B cell (primary cell): ENCODE measurements at regions not wholly inside any gene's neighbourhood (a gene's known extent, or its start where the extent isn't known, plus 50 kb on each side); places are given as distances from the start of the nearest gene placed in this dataset.

Experiments
- ATAC-seq: fragments of 200-7000 bp; cut with Tn5 transposase; one replicate; pipeline ENCODE4 v1.10.0; 2021; ENCODE audit warnings: low read depth, mild to moderate bottlenecking, moderate number of reproducible peaks, moderate library complexity
- CTCF ChIA-PET: fragments of 350-600 bp; sonication (Branson Sonifier 250); formaldehyde crosslinking; loops from one replicate; lab custom pipeline; 2021; ENCODE audit warnings: antibody characterized with exemption, inconsistent platforms; lab: Charles Lee
- POLR2A ChIA-PET: fragments of 350-600 bp; sonication (Branson Sonifier 250); formaldehyde crosslinking; loops from one replicate; lab custom pipeline; 2021; ENCODE audit warnings: antibody characterized with exemption; lab: Charles Lee
- DNase-seq: peaks from one replicate; pipeline ENCODE4 v3.0.0; 2013
- H2AFZ ChIP-seq: 2 replicates; pipeline ENCODE4 v1.6.1; 2012; ENCODE audit warnings: mild to moderate bottlenecking, low read depth, low read length; ENCODE audit not compliant: insufficient read depth, poor library complexity, severe bottlenecking
- H3K27ac ChIP-seq, 2 donors: 1 replicate in 1 of 2; 2 replicates in 1 of 2; pipeline ENCODE4 v1.5.1; 2012 to 2013; ENCODE audit warnings: low read length in 2 of 2, mild to moderate bottlenecking in 2 of 2, moderate library complexity in 1 of 2
- H3K27me3 ChIP-seq, 4 experiments: fragments of 200-600 bp in 1 of 4; sonication (generic) in 1 of 4; replicated peaks in 1 of 4; 1 replicate in 2 of 4; 2 replicates in 2 of 4; pipeline versions ENCODE4 v1.6.1 to v1.7.0; 2013 to 2016; ENCODE audit warnings: low read length in 3 of 4, mild to moderate bottlenecking in 2 of 4, mixed read lengths in 1 of 4, moderate library complexity in 1 of 4; ENCODE audit not compliant: insufficient read depth in 4 of 4, control insufficient read depth in 3 of 4; ENCODE audit errors: control extremely low read depth in 1 of 4
- H3K36me3 ChIP-seq, 2 experiments: replicated peaks in 1 of 2; 1 replicate in 1 of 2; 2 replicates in 1 of 2; pipeline versions ENCODE4 v1.6.1 to v1.7.1; 2013; ENCODE audit warnings: low read length in 1 of 2; ENCODE audit not compliant: insufficient read depth in 2 of 2, control insufficient read depth in 1 of 2; ENCODE audit errors: control extremely low read depth in 1 of 2, extremely low read depth in 1 of 2
- H3K4me1 ChIP-seq, 2 donors: fragments of 200-600 bp in 1 of 2; sonication (generic) in 1 of 2; 1 replicate in 1 of 2; 2 replicates in 1 of 2; pipeline versions ENCODE4 v1.5.1 to v1.6.1; 2013 to 2017; ENCODE audit warnings: low read length in 2 of 2; ENCODE audit not compliant: control insufficient read depth in 2 of 2, insufficient read depth in 2 of 2
- H3K4me2 ChIP-seq: replicated peaks from 2 replicates; pipeline ENCODE3; 2012; ENCODE audit warnings: mild to moderate bottlenecking, low read depth, low read length; ENCODE audit not compliant: poor library complexity, severe bottlenecking
- H3K4me3 ChIP-seq, 5 experiments: fragments of 200-600 bp in 1 of 5; sonication (generic) in 1 of 5; 1 replicate in 3 of 5; 2 replicates in 2 of 5; pipeline versions ENCODE4 v1.5.1 to v1.7.0; 2011 to 2016; ENCODE audit warnings: low read length in 4 of 5, mild to moderate bottlenecking in 4 of 5, low read depth in 2 of 5, control low read depth in 1 of 5, moderate library complexity in 1 of 5; ENCODE audit not compliant: insufficient read depth in 1 of 5; ENCODE audit errors: control extremely low read depth in 1 of 5, extremely low read depth in 1 of 5
- H3K79me2 ChIP-seq: fragments of 200-600 bp; sonication (generic); one replicate; pipeline ENCODE4 v1.6.0; 2016; ENCODE audit warnings: low read length; ENCODE audit not compliant: control insufficient read depth, insufficient read depth
- H3K9ac ChIP-seq: fragments of 200-600 bp; sonication (generic); 2 replicates; pipeline ENCODE4 v1.6.1; 2017; ENCODE audit warnings: mild to moderate bottlenecking, low read length, moderate library complexity
- H3K9me3 ChIP-seq, 3 donors: one replicate each; pipeline versions ENCODE4 v1.6.1 to v1.7.1; 2013; ENCODE audit warnings: low read length in 2 of 3; ENCODE audit not compliant: control insufficient read depth in 2 of 3, insufficient read depth in 1 of 3; ENCODE audit errors: control extremely low read depth in 1 of 3
- H4K20me1 ChIP-seq: 2 replicates; pipeline ENCODE4 v1.6.0; 2012; ENCODE audit warnings: mild to moderate bottlenecking, low read length; ENCODE audit not compliant: insufficient read depth, control insufficient read depth, poor library complexity, severe bottlenecking
- H3K27ac Mint-ChIP-seq: one replicate; pipeline ENCODE4 v1.8.0; 2021; ENCODE audit warnings: mixed read lengths
- H3K27me3 Mint-ChIP-seq: one replicate; pipeline ENCODE4 v1.8.0; 2021; ENCODE audit warnings: mixed read lengths
- H3K4me1 Mint-ChIP-seq: one replicate; pipeline ENCODE4 v1.8.0; 2021; ENCODE audit warnings: mixed read lengths
- H3K4me3 Mint-ChIP-seq: one replicate; pipeline ENCODE4 v1.8.0; 2021; ENCODE audit warnings: mixed read lengths
- H3K9me3 Mint-ChIP-seq: one replicate; pipeline ENCODE4 v1.8.0; 2022; ENCODE audit warnings: mixed read lengths; ENCODE audit not compliant: insufficient read depth
- CTCF ChIP-seq: fragments of 200-600 bp; IDR thresholded peaks from one replicate; pipeline ENCODE4 v1.8.0; 2022; ENCODE audit warnings: antibody characterized with exemption, mild to moderate bottlenecking
- EZH2 ChIP-seq: IDR thresholded peaks from 2 replicates; pipeline ENCODE4 v1.6.1; 2012; ENCODE audit warnings: borderline replicate concordance, low read depth, mild to moderate bottlenecking, moderate library complexity, low read length; ENCODE audit not compliant: insufficient read depth, poor library complexity, severe bottlenecking
- WGBS: methylation state at CpG from one replicate; pipeline ENCODE4 v1.1.5; 2013; ENCODE audit warnings: missing lambda C conversion rate; ENCODE audit not compliant: insufficient coverage; 5-methylcytosine and 5-hydroxymethylcytosine counted together
- intact Hi-C: fragments of 100-400 bp; cut with micrococcal nuclease; formaldehyde crosslinking; loops from one replicate; pipeline ENCODE4 v1.10.0; 2022

- H3K4me3 ChIP-seq = no peak overlapping the region
- no peak for DNase-seq
- no peak for TF ChIP-seq EZH2
- TF ChIP-seq CTCF = no peak
- ChIA-PET CTCF (no interaction called here), POLR2A (no interaction called here)
- H3K9me3 ChIP-seq = no peaks in the 10 kb centered on the region
- Mint-ChIP-seq H3K27me3 (no peaks in the 10 kb centered on the region), H3K27ac (no peak overlapping the region), H3K4me3 (no peak overlapping the region), H3K4me1 (no peaks in the 10 kb centered on the region), H3K9me3 (peaks cover 6% of the 10 kb centered on the region)
- no peaks in the 10 kb centered on the region for H3K27me3 ChIP-seq
- intact Hi-C loops = no loop called here
- no peak overlapping the region for H3K4me2 ChIP-seq
- H4K20me1 ChIP-seq = no peaks in the 10 kb centered on the region
- ATAC-seq = no peak
- no peaks in the 10 kb centered on the region for H3K4me1 ChIP-seq
- no peaks in the 10 kb centered on the region for H3K36me3 ChIP-seq
- no peak overlapping the region for H2AFZ ChIP-seq
- no peak overlapping the region for H3K9ac ChIP-seq
- no peak overlapping the region for H3K27ac ChIP-seq
- no peaks in the 10 kb centered on the region for H3K79me2 ChIP-seq
Observed at GRCh38 chr5:117740268-117740667, 1165.6 kb upstream of the SEMA6A start.

GRCh38 chr5:117738571-117738970 lies 1163.9 kb upstream of the SEMA6A start:
- Histone ChIP-seq H3K27ac (no peak overlapping the region), H3K4me3 (no peak overlapping the region), H3K4me2 (no peak overlapping the region), H3K4me1 (no peaks in the 10 kb centered on the region), H3K9me3 (no peaks in the 10 kb centered on the region), H4K20me1 (no peaks in the 10 kb centered on the region), H3K27me3 (no peaks in the 10 kb centered on the region), H3K79me2 (no peaks in the 10 kb centered on the region), H2AFZ (no peak overlapping the region), H3K36me3 (no peaks in the 10 kb centered on the region), H3K9ac (no peak overlapping the region)
- H3K27ac Mint-ChIP-seq = no peak overlapping the region
- TF ChIP-seq EZH2 (no peak), CTCF (no peak)
- DNase-seq (no peak), ATAC-seq (no peak)
- no peaks in the 10 kb centered on the region for H3K27me3 Mint-ChIP-seq
- CTCF ChIA-PET = no interaction called here
- intact Hi-C loops = no loop called here
- no peak overlapping the region for H3K4me3 Mint-ChIP-seq
- WGBS = no CpG with 5 or more reads among the region's 3 CpGs
- POLR2A ChIA-PET = no interaction called here
- no peaks in the 10 kb centered on the region for H3K4me1 Mint-ChIP-seq
- peaks cover 6% of the 10 kb centered on the region for H3K9me3 Mint-ChIP-seq
